Fibroblast of lung (primary cell): ENCODE measurements at regions not wholly inside any gene's neighbourhood (a gene's known extent, or its start where the extent isn't known, plus 50 kb on each side); places are given as distances from the start of the nearest gene placed in this dataset.

Experiments
- CTCF ChIP-seq, 2 donors: IDR thresholded peaks in 1 of 2; conservative IDR thresholded peaks in 1 of 2; 1 replicate in 1 of 2; 2 replicates in 1 of 2; pipeline ENCODE4 v1.5.1; 2011 to 2012; ENCODE audit warnings: low read length in 2 of 2, control low read depth in 1 of 2, inconsistent platforms in 1 of 2, low read depth in 1 of 2, mild to moderate bottlenecking in 1 of 2
- EZH2 ChIP-seq: IDR thresholded peaks from 2 replicates; pipeline ENCODE4 v1.5.1; 2012; ENCODE audit warnings: low read length, control low read depth, mild to moderate bottlenecking; ENCODE audit errors: missing control alignments

GRCh38 chr13:112207129-112207528, 140.2 kb downstream of the SOX1 start:
- TF ChIP-seq CTCF (conservative IDR thresholded peaks at IDR 0.05 in 1 of 2, IDR thresholded peaks at IDR 0.05 in 1 of 2; ENCODE audit: low read depth in 1 of 2, low read length in 2 of 2) (no peak), EZH2 (no peak)
